NCI-H1436 treated with DMSO at 0.1 percent for 48 hours (cell line): ENCODE measurements at regions not wholly inside any gene's neighbourhood (a gene's known extent, or its start where the extent isn't known, plus 50 kb on each side); places are given as distances from the start of the nearest gene placed in this dataset.

Experiments
- DNase-seq: peaks from one replicate; lab custom pipeline; 2025; lab: John Stamatoyannopoulos, UW

- DNase-seq, result no peak
Measured at GRCh38 chr11:119490253-119491006, 67.5 kb upstream of the THY1 start.

DNA sequence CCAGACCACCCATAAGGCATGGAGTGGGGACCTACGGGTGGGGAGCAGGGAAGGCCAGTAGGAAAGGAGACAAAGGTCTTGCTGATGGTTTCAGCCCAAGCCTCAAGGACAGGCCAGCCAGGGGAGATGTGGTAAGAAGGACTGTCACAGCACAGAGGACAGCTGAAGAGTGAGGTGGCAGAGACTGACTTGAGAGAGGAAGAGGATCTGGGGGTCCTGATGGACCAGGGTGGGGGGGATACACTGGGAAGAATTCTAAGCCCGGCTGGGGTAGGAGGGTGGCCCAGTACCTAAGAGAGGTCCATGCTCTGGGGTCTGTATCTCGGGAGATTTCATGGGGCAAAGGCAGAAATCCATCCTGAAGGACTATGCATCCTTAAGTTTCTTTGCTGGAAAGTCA lies 66.1 kb upstream of the THY1 start:
- no peak for DNase-seq

- DNase-seq, result no peak
Measured at GRCh38 chr11:119488256-119488995, 65.5 kb upstream of the THY1 start.

DNA sequence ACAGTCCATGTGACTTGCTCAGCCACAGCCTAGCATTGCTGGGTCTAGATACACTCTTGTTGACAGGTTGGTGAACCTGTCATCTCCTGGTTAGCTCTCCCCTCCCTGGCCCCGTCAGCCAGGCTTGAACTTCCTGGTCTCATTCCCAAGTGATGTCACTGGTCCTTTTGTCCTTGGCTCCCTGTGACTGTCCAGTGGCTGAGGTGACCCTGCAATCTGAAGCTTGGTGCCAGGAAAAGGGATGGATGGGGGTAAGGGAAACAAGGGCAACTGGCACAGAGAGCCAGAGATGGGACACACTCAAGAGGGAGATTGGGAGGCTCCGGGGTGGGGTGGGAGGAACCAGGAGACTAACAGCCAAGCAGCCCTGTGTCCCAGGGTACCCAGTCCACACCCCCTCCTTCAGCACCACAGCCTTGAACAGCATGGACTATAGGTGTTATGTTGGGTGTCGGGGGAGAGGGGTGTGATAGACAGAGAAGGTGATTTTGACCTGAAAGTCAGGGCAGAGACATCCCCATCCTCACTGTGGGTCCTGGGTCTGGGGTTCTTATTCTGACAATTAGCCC lies 63.8 kb upstream of the THY1 start:
- no peak for DNase-seq

- no peak for DNase-seq
Measured at GRCh38 chr11:119486016-119486415, 63.0 kb upstream of the THY1 start.

- DNase-seq, result no peak
Measured at GRCh38 chr11:119484741-119485605, 62.0 kb upstream of the THY1 start.

- DNase-seq, result no peak
Measured at GRCh38 chr11:119483881-119484371, 61.0 kb upstream of the THY1 start.

GRCh38 chr11:119483341-119483880 lies 60.4 kb upstream of the THY1 start:
- no peak for DNase-seq

- DNase-seq, result no peak
Measured at GRCh38 chr11:119482521-119483011, 59.6 kb upstream of the THY1 start.

GRCh38 chr11:119481667-119482400 lies 58.9 kb upstream of the THY1 start:
- no peak for DNase-seq

GRCh38 chr11:119481021-119481666 lies 58.2 kb upstream of the THY1 start:
- DNase-seq, result peak; percentile 94

GRCh38 chr11:119480380-119481020 lies 57.5 kb upstream of the THY1 start:
- DNase-seq, result no peak

DNA sequence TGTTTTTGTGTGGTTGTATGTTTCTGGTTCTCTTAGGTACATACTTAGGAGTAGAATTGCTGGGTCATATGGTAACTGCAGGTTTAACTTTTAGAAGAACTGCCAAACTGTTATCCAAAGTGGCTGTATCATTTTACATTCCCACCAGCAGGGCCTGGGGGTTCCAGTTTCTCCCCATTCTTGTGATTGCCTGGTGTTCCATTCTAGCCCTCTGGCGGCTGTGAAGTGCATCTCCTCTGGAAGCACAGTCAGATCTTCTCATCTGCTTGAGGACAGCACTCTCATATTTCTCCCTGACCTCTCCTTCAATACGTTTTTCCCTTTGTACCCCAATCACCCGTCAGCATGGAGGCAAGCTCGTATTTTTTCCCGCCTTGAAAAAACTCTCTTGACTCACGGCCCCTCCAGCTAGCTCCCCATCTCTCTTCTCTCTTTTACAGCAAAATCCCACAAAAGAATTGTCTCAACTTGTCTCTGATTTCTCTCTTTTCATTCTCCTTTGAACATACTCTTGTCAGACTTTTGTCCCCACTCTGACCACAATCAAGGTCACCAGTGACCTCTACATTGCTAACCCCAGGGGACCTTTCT lies 56.8 kb upstream of the THY1 start:
- no peak for DNase-seq

DNA sequence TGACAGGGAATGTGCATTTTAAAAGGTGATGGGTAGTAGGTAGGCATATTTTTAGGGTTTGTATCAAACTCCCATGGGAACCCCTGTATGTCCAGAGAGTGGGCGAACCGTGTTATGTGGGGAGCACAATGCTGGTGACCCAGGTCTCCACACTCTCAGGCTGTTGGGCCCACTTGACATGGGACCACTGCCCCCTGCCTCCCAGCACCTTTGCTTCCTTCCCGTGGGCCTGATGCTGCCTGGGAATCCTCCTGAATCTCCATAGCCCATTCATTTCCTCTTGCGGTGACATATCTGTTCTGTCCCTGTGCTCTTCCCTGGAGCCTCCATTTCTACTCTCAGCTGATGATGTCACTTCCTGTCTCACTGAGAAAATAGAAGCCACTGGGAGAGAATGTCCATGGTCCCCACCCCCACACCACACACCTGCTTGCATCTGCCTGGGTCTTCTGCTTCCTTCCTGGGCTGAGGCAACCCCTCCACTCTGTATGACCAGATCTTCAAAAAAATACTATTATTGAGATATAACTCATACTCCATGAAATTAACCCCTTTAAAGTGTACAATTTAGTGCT lies 55.8 kb upstream of the THY1 start:
- no peak for DNase-seq

- no peak for DNase-seq
Measured at GRCh38 chr11:119476666-119477331, 53.8 kb upstream of the THY1 start.

DNA sequence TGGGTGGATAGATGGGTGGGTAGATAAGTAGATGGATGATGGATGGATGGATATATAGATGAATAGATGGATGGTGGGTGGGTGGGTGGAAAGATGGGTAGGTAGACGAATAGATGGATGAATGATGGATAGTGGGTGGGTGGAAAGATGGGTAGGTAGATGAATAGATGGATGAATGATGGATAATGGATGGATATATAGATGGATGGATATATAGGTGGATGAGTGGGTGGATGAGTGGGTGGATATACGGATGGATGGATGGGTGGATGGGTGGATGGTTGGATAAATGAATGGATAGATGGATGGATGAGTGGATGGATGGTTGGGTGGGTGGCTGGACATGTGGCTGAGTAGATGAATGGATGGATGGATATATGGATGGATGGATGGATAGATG lies 53.1 kb upstream of the THY1 start:
- DNase-seq, result no peak

- DNase-seq, result peak; percentile 10
Measured at GRCh38 chr11:119474682-119475596, 52.0 kb upstream of the THY1 start.
